ENCODE measurements at regions not wholly inside any gene's neighbourhood (a gene's known extent, or its start where the extent isn't known, plus 50 kb on each side); places are given as distances from the start of the nearest gene placed in this dataset.

- Histone ChIP-seq H3K4me3 (no peak overlapping the region), H3K4me1 (ENCODE audit: control insufficient read depth in 5 of 5, insufficient read depth in 5 of 5, low read length in 5 of 5) (peaks cover 0 to 6% (median 0%) of the 10 kb centered on the region in 5 donors), H3K9me3 (ENCODE audit: control insufficient read depth in 4 of 4, insufficient read depth in 3 of 4, low read length in 3 of 4) (no peaks in the 10 kb centered on the region), H3K27me3 (ENCODE audit: control insufficient read depth in 3 of 3, insufficient read depth in 3 of 3, low read length in 2 of 3) (no peaks in the 10 kb centered on the region), H3K36me3 (ENCODE audit: control insufficient read depth in 4 of 4, insufficient read depth in 4 of 4, low read length in 4 of 4) (no peaks in the 10 kb centered on the region), H3K9ac (ENCODE audit: insufficient read depth in 1 of 2, low read length in 2 of 2) (no peak overlapping the region), H3K27ac (ENCODE audit: low read depth in 1 of 2, low read length in 1 of 2) (no peak overlapping the region)
- DNase-seq (peak in 1 of 3 donors; percentile 4), ATAC-seq (ENCODE audit: insufficient read depth, low FRiP score) (no peak)
- TF ChIP-seq CTCF (IDR thresholded peaks at IDR 0.05; ENCODE audit: control extremely low read depth, extremely low read depth), result no peak
- WGBS, 2 donors, result 63 to 81% methylated on average over 2 of the region's 2 CpGs
Measured at GRCh38 chr6:102853249-102853955, 1459.9 kb downstream of the GRIK2 start.

- no peak overlapping the region for H3K9ac ChIP-seq (ENCODE audit: insufficient read depth in 1 of 2, low read length in 2 of 2)
- no peak for ATAC-seq (ENCODE audit: insufficient read depth, low FRiP score)
- no peaks in the 10 kb centered on the region for H3K9me3 ChIP-seq (ENCODE audit: control insufficient read depth in 4 of 4, insufficient read depth in 3 of 4, low read length in 3 of 4)
- TF ChIP-seq CTCF (IDR thresholded peaks at IDR 0.05; ENCODE audit: control extremely low read depth, extremely low read depth), result no peak
- H3K4me3 ChIP-seq, result no peak overlapping the region
- no peaks in the 10 kb centered on the region for H3K27me3 ChIP-seq (ENCODE audit: control insufficient read depth in 3 of 3, insufficient read depth in 3 of 3, low read length in 2 of 3)
- H3K27ac ChIP-seq (ENCODE audit: low read depth in 1 of 2, low read length in 1 of 2), result no peak overlapping the region
- peaks cover 0 to 6% (median 0%) of the 10 kb centered on the region in 5 donors for H3K4me1 ChIP-seq (ENCODE audit: control insufficient read depth in 5 of 5, insufficient read depth in 5 of 5, low read length in 5 of 5)
- H3K36me3 ChIP-seq (ENCODE audit: control insufficient read depth in 4 of 4, insufficient read depth in 4 of 4, low read length in 4 of 4), result no peaks in the 10 kb centered on the region
- no peak for DNase-seq
- WGBS, 2 donors, result 61 to 66% methylated on average over 1 of the region's 1 CpG
Measured at GRCh38 chr6:102848796-102849195, 1455.3 kb downstream of the GRIK2 start.

GRCh38 chr6:102848210-102848609 is 1454.7 kb downstream of the GRIK2 start:
- Histone ChIP-seq H3K9me3 (ENCODE audit: control insufficient read depth in 4 of 4, insufficient read depth in 3 of 4, low read length in 3 of 4) (no peaks in the 10 kb centered on the region), H3K27ac (ENCODE audit: low read depth in 1 of 2, low read length in 1 of 2) (no peak overlapping the region), H3K9ac (ENCODE audit: insufficient read depth in 1 of 2, low read length in 2 of 2) (no peak overlapping the region), H3K27me3 (ENCODE audit: control insufficient read depth in 3 of 3, insufficient read depth in 3 of 3, low read length in 2 of 3) (no peaks in the 10 kb centered on the region), H3K4me1 (ENCODE audit: control insufficient read depth in 5 of 5, insufficient read depth in 5 of 5, low read length in 5 of 5) (no peaks in the 10 kb centered on the region), H3K4me3 (no peak overlapping the region), H3K36me3 (ENCODE audit: control insufficient read depth in 4 of 4, insufficient read depth in 4 of 4, low read length in 4 of 4) (no peaks in the 10 kb centered on the region)
- ATAC-seq (ENCODE audit: insufficient read depth, low FRiP score) (no peak), DNase-seq (no peak)
- WGBS, 2 donors, result 75 to 81% methylated on average over 3 of the region's 3 CpGs
- TF ChIP-seq CTCF (IDR thresholded peaks at IDR 0.05; ENCODE audit: control extremely low read depth, extremely low read depth), result no peak

- H3K9me3 ChIP-seq (ENCODE audit: control insufficient read depth in 4 of 4, insufficient read depth in 3 of 4, low read length in 3 of 4), result no peaks in the 10 kb centered on the region
- 46 to 73% methylated on average over 2 of the region's 2 CpGs for WGBS, 2 donors
- H3K9ac ChIP-seq (ENCODE audit: insufficient read depth in 1 of 2, low read length in 2 of 2), result no peak overlapping the region
- H3K36me3 ChIP-seq (ENCODE audit: control insufficient read depth in 4 of 4, insufficient read depth in 4 of 4, low read length in 4 of 4), result no peaks in the 10 kb centered on the region
- no peaks in the 10 kb centered on the region for H3K4me1 ChIP-seq (ENCODE audit: control insufficient read depth in 5 of 5, insufficient read depth in 5 of 5, low read length in 5 of 5)
- no peak for TF ChIP-seq CTCF (IDR thresholded peaks at IDR 0.05; ENCODE audit: control extremely low read depth, extremely low read depth)
- H3K27ac ChIP-seq (ENCODE audit: low read depth in 1 of 2, low read length in 1 of 2), result no peak overlapping the region
- DNase-seq (peak in 2 of 3 donors; percentile 23 to 38), ATAC-seq (ENCODE audit: insufficient read depth, low FRiP score) (no peak)
- H3K27me3 ChIP-seq (ENCODE audit: control insufficient read depth in 3 of 3, insufficient read depth in 3 of 3, low read length in 2 of 3), result no peaks in the 10 kb centered on the region
- H3K4me3 ChIP-seq, result no peak overlapping the region
Measured at GRCh38 chr6:102841060-102841459, 1447.6 kb downstream of the GRIK2 start.
